ENCODE measurements at regions not wholly inside any gene's neighbourhood (a gene's known extent, or its start where the extent isn't known, plus 50 kb on each side); places are given as distances from the start of the nearest gene placed in this dataset.

DNA sequence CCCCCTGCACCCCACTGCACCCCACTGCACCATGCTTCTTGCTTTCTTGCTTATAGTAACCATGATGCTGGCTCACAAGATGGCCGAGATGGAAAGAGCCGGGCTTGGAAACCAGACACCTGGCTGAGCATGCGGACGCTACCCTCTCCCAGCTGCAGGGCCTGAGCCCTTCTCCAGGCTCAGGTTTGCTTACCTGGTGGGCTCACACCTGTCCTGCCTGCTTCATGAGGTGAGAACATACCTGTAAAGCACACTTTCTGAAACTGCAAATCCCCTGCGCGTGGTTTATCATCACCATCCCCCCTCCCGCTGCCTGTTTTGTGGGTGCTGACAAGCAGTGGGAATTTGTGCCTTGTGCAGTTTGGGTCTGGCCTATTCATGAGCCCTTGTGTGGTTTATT is 302.7 kb downstream of the GLRX3 start:
- H3K4me2 ChIP-seq (ENCODE audit: control insufficient read depth, extremely low read depth, insufficient read depth, low read depth, low read length): no peak overlapping the region
- dilution Hi-C loops (cut with MboI; ENCODE audit: extremely low pct_ligation_motif_present, low sequenced_read_pairs): no loop called here
- H3K27me3 ChIP-seq (ENCODE audit: control insufficient read depth, extremely low read depth, insufficient read depth, low read length): no peaks in the 10 kb centered on the region
- DNase-seq (ENCODE audit: low read depth, low spot score) (no peak), FAIRE-seq (no peak)
- no peaks in the 10 kb centered on the region for H3K36me3 ChIP-seq (ENCODE audit: control insufficient read depth in 2 of 2, extremely low read depth in 1 of 2, insufficient read depth in 2 of 2, low read length in 2 of 2)
- H3K9me3 ChIP-seq (ENCODE audit: control insufficient read depth, low read depth, low read length): peaks cover 10% of the 10 kb centered on the region
- H3K4me3 ChIP-seq (ENCODE audit: control insufficient read depth in 2 of 3, extremely low read depth in 1 of 3, insufficient read depth in 2 of 3, low read depth in 1 of 3, low read length in 3 of 3): no peak overlapping the region
- H3K4me1 ChIP-seq (ENCODE audit: control insufficient read depth, extremely low read depth, insufficient read depth, low read length): no peaks in the 10 kb centered on the region
- H4K20me1 ChIP-seq (ENCODE audit: control insufficient read depth, extremely low read depth, insufficient read depth, low read length): no peaks in the 10 kb centered on the region
- no peak overlapping the region for H2AFZ ChIP-seq (ENCODE audit: control insufficient read depth, low read length)
- H3K27ac ChIP-seq (ENCODE audit: control insufficient read depth, insufficient read depth, low read length): no peak overlapping the region
- no peak overlapping the region for H3K9ac ChIP-seq (ENCODE audit: control insufficient read depth, extremely low read depth, insufficient read depth, low read length)
- no peaks in the 10 kb centered on the region for H3K79me2 ChIP-seq (ENCODE audit: control insufficient read depth, insufficient read depth, low read length)
- H3K9me1 ChIP-seq (ENCODE audit: control insufficient read depth, extremely low read depth, insufficient read depth, low read length): no peaks in the 10 kb centered on the region
- TF ChIP-seq, protein P1, sequence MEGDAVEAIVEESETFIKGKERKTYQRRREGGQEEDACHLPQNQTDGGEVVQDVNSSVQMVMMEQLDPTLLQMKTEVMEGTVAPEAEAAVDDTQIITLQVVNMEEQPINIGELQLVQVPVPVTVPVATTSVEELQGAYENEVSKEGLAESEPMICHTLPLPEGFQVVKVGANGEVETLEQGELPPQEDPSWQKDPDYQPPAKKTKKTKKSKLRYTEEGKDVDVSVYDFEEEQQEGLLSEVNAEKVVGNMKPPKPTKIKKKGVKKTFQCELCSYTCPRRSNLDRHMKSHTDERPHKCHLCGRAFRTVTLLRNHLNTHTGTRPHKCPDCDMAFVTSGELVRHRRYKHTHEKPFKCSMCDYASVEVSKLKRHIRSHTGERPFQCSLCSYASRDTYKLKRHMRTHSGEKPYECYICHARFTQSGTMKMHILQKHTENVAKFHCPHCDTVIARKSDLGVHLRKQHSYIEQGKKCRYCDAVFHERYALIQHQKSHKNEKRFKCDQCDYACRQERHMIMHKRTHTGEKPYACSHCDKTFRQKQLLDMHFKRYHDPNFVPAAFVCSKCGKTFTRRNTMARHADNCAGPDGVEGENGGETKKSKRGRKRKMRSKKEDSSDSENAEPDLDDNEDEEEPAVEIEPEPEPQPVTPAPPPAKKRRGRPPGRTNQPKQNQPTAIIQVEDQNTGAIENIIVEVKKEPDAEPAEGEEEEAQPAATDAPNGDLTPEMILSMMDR (optimal IDR thresholded peaks at IDR 0.05 in 1 of 3, IDR thresholded peaks at IDR 0.05 in 1 of 3, conservative IDR thresholded peaks at IDR 0.05 in 1 of 3; ENCODE audit: extremely low read depth in 1 of 3, insufficient read depth in 2 of 3, low read length in 3 of 3): no peak
- TF ChIP-seq EZH2 (IDR thresholded peaks at IDR 0.05; ENCODE audit: low read length): no peak

DNA sequence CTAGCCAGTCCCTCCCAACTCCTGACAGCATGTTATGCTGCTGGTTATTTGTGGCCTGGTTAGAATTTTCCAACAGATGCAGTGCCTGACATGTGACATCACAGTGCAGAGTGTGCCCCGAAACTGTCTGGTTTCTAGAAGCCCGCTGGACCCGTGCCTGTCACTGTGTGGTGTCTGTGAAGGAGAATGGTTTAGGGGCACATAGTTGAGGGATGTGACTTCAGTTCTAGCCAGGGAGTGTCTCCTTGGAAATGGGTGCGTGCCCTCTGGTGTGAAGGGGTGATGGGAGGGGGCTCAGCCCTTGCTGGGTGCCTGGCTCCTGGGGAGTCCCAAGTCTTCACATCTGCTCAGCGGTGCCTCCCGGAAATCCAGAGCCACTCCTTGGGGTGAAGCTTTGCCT is 303.6 kb downstream of the GLRX3 start:
- no peak overlapping the region for H3K4me2 ChIP-seq (ENCODE audit: control insufficient read depth, extremely low read depth, insufficient read depth, low read depth, low read length)
- FAIRE-seq: no peak

More for the DNA sequence above, 303.6 kb downstream of the GLRX3 start:
- H4K20me1 ChIP-seq (ENCODE audit: control insufficient read depth, extremely low read depth, insufficient read depth, low read length): no peaks in the 10 kb centered on the region
- H3K27me3 ChIP-seq (ENCODE audit: control insufficient read depth, extremely low read depth, insufficient read depth, low read length): no peaks in the 10 kb centered on the region
- H2AFZ ChIP-seq (ENCODE audit: control insufficient read depth, low read length): no peak overlapping the region
- no peaks in the 10 kb centered on the region for H3K79me2 ChIP-seq (ENCODE audit: control insufficient read depth, insufficient read depth, low read length)
- dilution Hi-C loops (cut with MboI; ENCODE audit: extremely low pct_ligation_motif_present, low sequenced_read_pairs): no loop called here
- H3K36me3 ChIP-seq (ENCODE audit: control insufficient read depth in 2 of 2, extremely low read depth in 1 of 2, insufficient read depth in 2 of 2, low read length in 2 of 2): no peaks in the 10 kb centered on the region
- no peaks in the 10 kb centered on the region for H3K4me1 ChIP-seq (ENCODE audit: control insufficient read depth, extremely low read depth, insufficient read depth, low read length)
- TF ChIP-seq, protein P1 (optimal IDR thresholded peaks at IDR 0.05 in 1 of 3, IDR thresholded peaks at IDR 0.05 in 1 of 3, conservative IDR thresholded peaks at IDR 0.05 in 1 of 3; ENCODE audit: extremely low read depth in 1 of 3, insufficient read depth in 2 of 3, low read length in 3 of 3): no peak
- TF ChIP-seq EZH2 (IDR thresholded peaks at IDR 0.05; ENCODE audit: low read length): no peak
- H3K9me1 ChIP-seq (ENCODE audit: control insufficient read depth, extremely low read depth, insufficient read depth, low read length): no peaks in the 10 kb centered on the region
- H3K4me3 ChIP-seq (ENCODE audit: control insufficient read depth in 2 of 3, extremely low read depth in 1 of 3, insufficient read depth in 2 of 3, low read depth in 1 of 3, low read length in 3 of 3): no peak overlapping the region
- no peak for DNase-seq (ENCODE audit: low read depth, low spot score)
- no peak overlapping the region for H3K9ac ChIP-seq (ENCODE audit: control insufficient read depth, extremely low read depth, insufficient read depth, low read length)
- no peak overlapping the region for H3K27ac ChIP-seq (ENCODE audit: control insufficient read depth, insufficient read depth, low read length)
- peaks cover 8% of the 10 kb centered on the region for H3K9me3 ChIP-seq (ENCODE audit: control insufficient read depth, low read depth, low read length)
